NT2/D1 (cell line): ENCODE measurements at regions not wholly inside any gene's neighbourhood (a gene's known extent, or its start where the extent isn't known, plus 50 kb on each side); places are given as distances from the start of the nearest gene placed in this dataset.

Experiments used
- SUZ12 ChIP-seq: IDR thresholded peaks from 2 replicates; pipeline ENCODE4 v1.6.1; 2011; ENCODE audit not compliant: insufficient read length, insufficient read depth; ENCODE audit errors: extremely low read depth
- YY1 ChIP-seq: IDR thresholded peaks from 2 replicates; pipeline ENCODE4 v1.6.1; 2011; ENCODE audit not compliant: insufficient read length, insufficient read depth
- ZNF274 ChIP-seq: IDR thresholded peaks from 2 replicates; pipeline ENCODE4 v1.6.1; 2011; ENCODE audit warnings: mild to moderate bottlenecking, low read depth, low read length

DNA sequence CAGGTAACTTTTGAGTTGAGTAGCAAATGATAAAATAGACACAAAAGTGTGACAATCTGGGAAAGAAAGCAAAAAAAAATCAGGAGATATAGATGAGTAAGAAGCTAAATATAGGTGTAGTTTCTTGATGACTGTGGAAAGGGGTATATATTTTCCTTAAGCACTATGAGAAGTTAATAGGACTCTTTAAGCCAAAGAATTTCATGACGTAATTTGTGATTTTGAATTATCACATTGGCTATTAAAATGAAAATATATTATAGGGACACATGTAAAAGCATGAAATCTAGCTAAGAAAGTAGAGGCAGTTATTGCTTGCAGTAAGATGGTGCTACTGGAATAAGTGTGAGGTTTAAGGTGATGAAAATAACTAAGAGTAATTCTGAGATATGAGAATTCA lies 759.1 kb downstream of the KCNT2 start:
- no peak for TF ChIP-seq ZNF274
- no peak for TF ChIP-seq YY1
- no peak for TF ChIP-seq SUZ12
